GM23338 (cell line): ENCODE measurements at regions not wholly inside any gene's neighbourhood (a gene's known extent, or its start where the extent isn't known, plus 50 kb on each side); places are given as distances from the start of the nearest gene placed in this dataset.

Source experiments
- CREB1 ChIP-seq: fragments of 250-450 bp; sonication (Bioruptor Pico); IDR thresholded peaks from 2 replicates; pipeline ENCODE4 v1.5.0; 2020; ENCODE audit warnings: low read depth, mild to moderate bottlenecking, moderate library complexity
- EZH2 ChIP-seq: fragments of 200-600 bp; sonication (generic); IDR thresholded peaks from one replicate; pipeline ENCODE4 v1.8.0; 2017; ENCODE audit warnings: antibody characterized with exemption, mild to moderate bottlenecking, low read depth; ENCODE audit not compliant: unreplicated experiment
- EZH2phosphoT487 ChIP-seq: fragments of 200-600 bp; sonication (generic); IDR thresholded peaks from one replicate; pipeline ENCODE4 v1.8.1; 2018; ENCODE audit warnings: antibody characterized with exemption; ENCODE audit not compliant: unreplicated experiment
- JUNB ChIP-seq: IDR thresholded peaks from one replicate; pipeline ENCODE4 v1.6.1; 2016; ENCODE audit warnings: antibody characterized with exemption; ENCODE audit not compliant: unreplicated experiment
- NANOG ChIP-seq: IDR thresholded peaks from 2 replicates; pipeline ENCODE4 v1.6.1; 2016; ENCODE audit warnings: antibody characterized with exemption, borderline replicate concordance
- POLR2AphosphoS5 ChIP-seq: IDR thresholded peaks from 2 replicates; pipeline ENCODE4 v1.6.1; 2016; ENCODE audit warnings: antibody characterized with exemption, low read depth
- STAT1 ChIP-seq: IDR thresholded peaks from one replicate; pipeline ENCODE4 v1.6.1; 2016; ENCODE audit warnings: antibody characterized with exemption; ENCODE audit not compliant: unreplicated experiment
- ZNF331 ChIP-seq: fragments of 250-450 bp; sonication (Bioruptor Pico); IDR thresholded peaks from 2 replicates; pipeline ENCODE4 v1.5.0; 2020; ENCODE audit warnings: low read depth, mild to moderate bottlenecking, moderate library complexity
- TF ChIP-seq, protein P1 (sequence below), 2 experiments: fragments of 200-600 bp in 1 of 2; sonication (generic) in 1 of 2; conservative IDR thresholded peaks; 2 replicates each; pipeline versions ENCODE4 v1.5.1 to v1.6.1; 2016 to 2017; ENCODE audit warnings: antibody characterized with exemption in 2 of 2, low read depth in 2 of 2, mild to moderate bottlenecking in 2 of 2, moderate library complexity in 1 of 2
- TF ChIP-seq, protein P2 (sequence below): IDR thresholded peaks from one replicate; pipeline ENCODE4 v1.6.1; 2018; ENCODE audit warnings: antibody characterized with exemption; ENCODE audit not compliant: unreplicated experiment
- TF ChIP-seq, protein P3 (sequence below): IDR thresholded peaks from 2 replicates; pipeline ENCODE4 v1.6.1; 2016; ENCODE audit warnings: antibody characterized with exemption

DNA sequence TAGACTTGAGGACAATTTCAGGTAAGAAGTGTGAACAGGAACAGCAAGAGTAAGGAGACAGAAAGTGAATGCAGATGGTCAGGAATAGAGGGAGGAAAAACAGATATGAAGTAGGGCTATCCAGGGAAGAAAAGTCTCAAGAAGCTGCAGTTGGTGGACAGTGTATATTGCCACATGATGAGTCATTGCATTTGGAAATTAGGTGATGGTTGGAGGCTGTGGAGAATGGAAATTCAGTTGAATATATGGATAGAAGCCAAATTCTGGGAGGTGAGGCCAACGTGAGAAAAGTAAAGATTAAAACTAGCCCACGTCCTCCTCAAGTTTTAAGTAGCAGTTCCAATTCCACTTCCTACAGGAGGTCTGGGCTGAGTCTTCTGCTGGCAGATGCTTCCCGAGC is 158.4 kb downstream of the UBE2E3 start:
- TF ChIP-seq CREB1 (CRISPR knock-in tag), result no peak
- TF ChIP-seq, protein P1, sequence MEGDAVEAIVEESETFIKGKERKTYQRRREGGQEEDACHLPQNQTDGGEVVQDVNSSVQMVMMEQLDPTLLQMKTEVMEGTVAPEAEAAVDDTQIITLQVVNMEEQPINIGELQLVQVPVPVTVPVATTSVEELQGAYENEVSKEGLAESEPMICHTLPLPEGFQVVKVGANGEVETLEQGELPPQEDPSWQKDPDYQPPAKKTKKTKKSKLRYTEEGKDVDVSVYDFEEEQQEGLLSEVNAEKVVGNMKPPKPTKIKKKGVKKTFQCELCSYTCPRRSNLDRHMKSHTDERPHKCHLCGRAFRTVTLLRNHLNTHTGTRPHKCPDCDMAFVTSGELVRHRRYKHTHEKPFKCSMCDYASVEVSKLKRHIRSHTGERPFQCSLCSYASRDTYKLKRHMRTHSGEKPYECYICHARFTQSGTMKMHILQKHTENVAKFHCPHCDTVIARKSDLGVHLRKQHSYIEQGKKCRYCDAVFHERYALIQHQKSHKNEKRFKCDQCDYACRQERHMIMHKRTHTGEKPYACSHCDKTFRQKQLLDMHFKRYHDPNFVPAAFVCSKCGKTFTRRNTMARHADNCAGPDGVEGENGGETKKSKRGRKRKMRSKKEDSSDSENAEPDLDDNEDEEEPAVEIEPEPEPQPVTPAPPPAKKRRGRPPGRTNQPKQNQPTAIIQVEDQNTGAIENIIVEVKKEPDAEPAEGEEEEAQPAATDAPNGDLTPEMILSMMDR (conservative IDR thresholded peaks at IDR 0.05; ENCODE audit: low read depth in 2 of 2), result no peak
- no peak for TF ChIP-seq EZH2
- TF ChIP-seq, protein P2, sequence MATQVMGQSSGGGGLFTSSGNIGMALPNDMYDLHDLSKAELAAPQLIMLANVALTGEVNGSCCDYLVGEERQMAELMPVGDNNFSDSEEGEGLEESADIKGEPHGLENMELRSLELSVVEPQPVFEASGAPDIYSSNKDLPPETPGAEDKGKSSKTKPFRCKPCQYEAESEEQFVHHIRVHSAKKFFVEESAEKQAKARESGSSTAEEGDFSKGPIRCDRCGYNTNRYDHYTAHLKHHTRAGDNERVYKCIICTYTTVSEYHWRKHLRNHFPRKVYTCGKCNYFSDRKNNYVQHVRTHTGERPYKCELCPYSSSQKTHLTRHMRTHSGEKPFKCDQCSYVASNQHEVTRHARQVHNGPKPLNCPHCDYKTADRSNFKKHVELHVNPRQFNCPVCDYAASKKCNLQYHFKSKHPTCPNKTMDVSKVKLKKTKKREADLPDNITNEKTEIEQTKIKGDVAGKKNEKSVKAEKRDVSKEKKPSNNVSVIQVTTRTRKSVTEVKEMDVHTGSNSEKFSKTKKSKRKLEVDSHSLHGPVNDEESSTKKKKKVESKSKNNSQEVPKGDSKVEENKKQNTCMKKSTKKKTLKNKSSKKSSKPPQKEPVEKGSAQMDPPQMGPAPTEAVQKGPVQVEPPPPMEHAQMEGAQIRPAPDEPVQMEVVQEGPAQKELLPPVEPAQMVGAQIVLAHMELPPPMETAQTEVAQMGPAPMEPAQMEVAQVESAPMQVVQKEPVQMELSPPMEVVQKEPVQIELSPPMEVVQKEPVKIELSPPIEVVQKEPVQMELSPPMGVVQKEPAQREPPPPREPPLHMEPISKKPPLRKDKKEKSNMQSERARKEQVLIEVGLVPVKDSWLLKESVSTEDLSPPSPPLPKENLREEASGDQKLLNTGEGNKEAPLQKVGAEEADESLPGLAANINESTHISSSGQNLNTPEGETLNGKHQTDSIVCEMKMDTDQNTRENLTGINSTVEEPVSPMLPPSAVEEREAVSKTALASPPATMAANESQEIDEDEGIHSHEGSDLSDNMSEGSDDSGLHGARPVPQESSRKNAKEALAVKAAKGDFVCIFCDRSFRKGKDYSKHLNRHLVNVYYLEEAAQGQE, result no peak
- no peak for TF ChIP-seq JUNB
- no peak for TF ChIP-seq ZNF331 (CRISPR knock-in tag)
- no peak for TF ChIP-seq EZH2phosphoT487
- no peak for TF ChIP-seq STAT1
- TF ChIP-seq, protein P3, sequence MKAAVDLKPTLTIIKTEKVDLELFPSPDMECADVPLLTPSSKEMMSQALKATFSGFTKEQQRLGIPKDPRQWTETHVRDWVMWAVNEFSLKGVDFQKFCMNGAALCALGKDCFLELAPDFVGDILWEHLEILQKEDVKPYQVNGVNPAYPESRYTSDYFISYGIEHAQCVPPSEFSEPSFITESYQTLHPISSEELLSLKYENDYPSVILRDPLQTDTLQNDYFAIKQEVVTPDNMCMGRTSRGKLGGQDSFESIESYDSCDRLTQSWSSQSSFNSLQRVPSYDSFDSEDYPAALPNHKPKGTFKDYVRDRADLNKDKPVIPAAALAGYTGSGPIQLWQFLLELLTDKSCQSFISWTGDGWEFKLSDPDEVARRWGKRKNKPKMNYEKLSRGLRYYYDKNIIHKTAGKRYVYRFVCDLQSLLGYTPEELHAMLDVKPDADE, result no peak
- no peak for TF ChIP-seq POLR2AphosphoS5
- TF ChIP-seq NANOG, result no peak
